ENCODE measurements at regions not wholly inside any gene's neighbourhood (a gene's known extent, or its start where the extent isn't known, plus 50 kb on each side); places are given as distances from the start of the nearest gene placed in this dataset.

- Mint-ChIP-seq H3K27ac (ENCODE audit: unreplicated experiment) (no peak overlapping the region), H3K36me3 (ENCODE audit: low read depth, unreplicated experiment) (no peaks in the 10 kb centered on the region), H3K4me3 (ENCODE audit: unreplicated experiment) (no peak overlapping the region), H3K4me1 (ENCODE audit: unreplicated experiment) (peaks cover 42% of the 10 kb centered on the region), H3K9me3 (ENCODE audit: unreplicated experiment) (no peaks in the 10 kb centered on the region), H3K27me3 (ENCODE audit: unreplicated experiment) (peaks cover 3% of the 10 kb centered on the region)
- TF ChIP-seq, protein P1, sequence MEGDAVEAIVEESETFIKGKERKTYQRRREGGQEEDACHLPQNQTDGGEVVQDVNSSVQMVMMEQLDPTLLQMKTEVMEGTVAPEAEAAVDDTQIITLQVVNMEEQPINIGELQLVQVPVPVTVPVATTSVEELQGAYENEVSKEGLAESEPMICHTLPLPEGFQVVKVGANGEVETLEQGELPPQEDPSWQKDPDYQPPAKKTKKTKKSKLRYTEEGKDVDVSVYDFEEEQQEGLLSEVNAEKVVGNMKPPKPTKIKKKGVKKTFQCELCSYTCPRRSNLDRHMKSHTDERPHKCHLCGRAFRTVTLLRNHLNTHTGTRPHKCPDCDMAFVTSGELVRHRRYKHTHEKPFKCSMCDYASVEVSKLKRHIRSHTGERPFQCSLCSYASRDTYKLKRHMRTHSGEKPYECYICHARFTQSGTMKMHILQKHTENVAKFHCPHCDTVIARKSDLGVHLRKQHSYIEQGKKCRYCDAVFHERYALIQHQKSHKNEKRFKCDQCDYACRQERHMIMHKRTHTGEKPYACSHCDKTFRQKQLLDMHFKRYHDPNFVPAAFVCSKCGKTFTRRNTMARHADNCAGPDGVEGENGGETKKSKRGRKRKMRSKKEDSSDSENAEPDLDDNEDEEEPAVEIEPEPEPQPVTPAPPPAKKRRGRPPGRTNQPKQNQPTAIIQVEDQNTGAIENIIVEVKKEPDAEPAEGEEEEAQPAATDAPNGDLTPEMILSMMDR (IDR thresholded peaks at IDR 0.05; ENCODE audit: unreplicated experiment): no peak
- no peak for DNase-seq (ENCODE audit: low spot score)
These were observed 208.6 kb downstream of the FOXL1 start for GRCh38 chr16:86786994-86787393.

GRCh38 chr16:86787538-86787937 lies 209.2 kb downstream of the FOXL1 start:
- Mint-ChIP-seq H3K4me1 (ENCODE audit: unreplicated experiment) (peaks cover 38% of the 10 kb centered on the region), H3K27ac (ENCODE audit: unreplicated experiment) (no peak overlapping the region), H3K27me3 (ENCODE audit: unreplicated experiment) (peaks cover 6% of the 10 kb centered on the region), H3K4me3 (ENCODE audit: unreplicated experiment) (no peak overlapping the region), H3K36me3 (ENCODE audit: low read depth, unreplicated experiment) (no peaks in the 10 kb centered on the region), H3K9me3 (ENCODE audit: unreplicated experiment) (no peaks in the 10 kb centered on the region)
- TF ChIP-seq, protein P1 (IDR thresholded peaks at IDR 0.05; ENCODE audit: unreplicated experiment): no peak
- no peak for DNase-seq (ENCODE audit: low spot score)

DNA sequence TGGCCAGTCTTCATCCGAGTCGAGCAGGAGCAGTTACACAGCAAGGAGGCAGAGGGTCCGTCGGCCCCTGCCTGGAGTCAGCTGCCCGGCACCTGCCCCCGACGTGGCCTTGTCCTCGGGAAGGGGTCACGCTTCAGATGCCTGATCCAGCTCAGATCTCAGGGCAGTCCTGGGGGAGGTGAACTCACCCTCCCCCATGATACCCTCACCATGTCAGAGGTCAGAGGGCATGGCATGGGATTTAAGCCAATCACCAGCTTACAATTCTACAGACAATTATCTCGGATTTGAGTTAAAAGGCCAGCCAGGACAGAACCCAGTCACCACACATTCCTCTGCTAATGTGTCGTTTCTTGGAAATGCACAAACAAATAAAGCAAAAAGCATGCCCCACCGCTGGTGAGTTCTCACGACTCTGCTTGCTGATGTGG lies 211.3 kb downstream of the FOXL1 start:
- peaks cover 40% of the 10 kb centered on the region for H3K4me1 Mint-ChIP-seq (ENCODE audit: unreplicated experiment)
- peaks cover 4% of the 10 kb centered on the region for H3K27me3 Mint-ChIP-seq (ENCODE audit: unreplicated experiment)
- H3K36me3 Mint-ChIP-seq (ENCODE audit: low read depth, unreplicated experiment): no peaks in the 10 kb centered on the region
- no peaks in the 10 kb centered on the region for H3K9me3 Mint-ChIP-seq (ENCODE audit: unreplicated experiment)
- no peak for DNase-seq (ENCODE audit: low spot score)
- H3K27ac Mint-ChIP-seq (ENCODE audit: unreplicated experiment): no peak overlapping the region
- TF ChIP-seq, protein P1 (IDR thresholded peaks at IDR 0.05; ENCODE audit: unreplicated experiment): no peak
- H3K4me3 Mint-ChIP-seq (ENCODE audit: unreplicated experiment): no peak overlapping the region

DNA sequence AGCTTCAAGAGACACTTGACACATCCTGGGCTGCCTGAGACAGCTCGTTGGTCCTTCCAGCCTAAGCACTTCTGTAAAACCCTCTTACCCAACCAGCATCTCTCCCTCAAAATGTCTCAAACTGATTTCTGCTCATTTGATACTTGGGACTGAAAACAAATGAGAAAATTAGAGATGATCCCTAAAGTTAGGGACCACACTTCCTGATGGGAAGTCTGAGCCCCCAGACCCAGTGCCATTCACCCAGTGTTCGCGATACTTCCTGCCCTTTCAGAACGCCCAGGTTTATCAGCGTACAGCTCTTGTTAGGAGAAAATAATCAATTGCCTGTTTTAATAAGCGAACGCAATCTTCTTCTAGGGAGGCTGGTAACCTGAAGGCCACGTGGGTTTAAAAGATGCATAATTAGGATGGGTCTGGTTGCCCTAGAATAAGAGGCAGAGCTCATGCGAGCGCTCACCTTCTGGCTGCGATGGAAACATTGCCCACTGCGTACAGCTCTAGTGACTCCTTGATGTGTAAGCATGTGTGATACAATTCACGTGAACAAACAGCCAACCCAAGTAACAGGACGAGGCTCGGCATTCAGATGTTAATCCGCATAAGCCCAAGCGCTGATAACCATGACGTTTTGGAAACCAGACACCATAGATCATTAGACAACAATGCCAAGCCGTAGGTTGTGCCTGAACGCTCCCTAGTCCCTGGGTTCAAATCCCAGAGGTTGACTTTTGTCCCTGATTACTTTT lies 213.1 kb downstream of the FOXL1 start:
- Mint-ChIP-seq H3K4me1 (ENCODE audit: unreplicated experiment) (peaks cover 41% of the 10 kb centered on the region), H3K4me3 (ENCODE audit: unreplicated experiment) (no peak overlapping the region), H3K9me3 (ENCODE audit: unreplicated experiment) (no peaks in the 10 kb centered on the region), H3K27me3 (ENCODE audit: unreplicated experiment) (peaks cover 4% of the 10 kb centered on the region), H3K36me3 (ENCODE audit: low read depth, unreplicated experiment) (no peaks in the 10 kb centered on the region), H3K27ac (ENCODE audit: unreplicated experiment) (no peak overlapping the region)
- no peak for DNase-seq (ENCODE audit: low spot score)
- TF ChIP-seq, protein P1 (IDR thresholded peaks at IDR 0.05; ENCODE audit: unreplicated experiment): no peak

DNA sequence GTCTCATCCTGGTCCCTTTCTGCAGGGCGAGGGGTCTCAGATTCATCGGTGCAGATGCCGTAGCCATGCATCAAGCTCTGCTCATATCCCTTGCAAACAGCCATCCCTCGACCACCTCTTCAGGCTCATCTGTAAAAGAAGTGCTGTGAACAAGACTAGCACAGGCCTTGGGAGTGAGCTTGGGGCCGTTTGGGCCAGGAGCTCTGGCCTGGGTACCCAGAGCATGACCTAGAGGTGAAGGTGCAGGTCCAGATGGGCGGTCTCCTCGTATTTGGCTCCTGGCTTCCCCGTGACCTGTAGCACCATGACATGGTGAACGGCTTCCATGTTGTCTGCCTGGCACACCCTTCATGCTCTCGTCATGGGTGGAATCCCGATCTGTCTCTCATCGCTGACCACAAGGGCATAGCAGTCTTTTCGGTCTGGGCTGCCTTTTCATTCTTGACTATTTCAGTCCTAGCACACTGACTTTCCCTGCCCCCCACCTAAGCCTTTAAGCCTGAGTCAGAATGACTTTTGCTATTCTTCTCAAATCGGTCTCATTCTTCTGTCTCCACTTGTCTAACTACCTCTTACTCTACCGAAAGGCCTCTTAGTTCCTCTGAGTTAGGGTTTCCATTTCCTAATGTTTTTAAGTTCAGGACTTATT lies 216.0 kb downstream of the FOXL1 start:
- DNase-seq (ENCODE audit: low spot score): no peak
- H3K4me1 Mint-ChIP-seq (ENCODE audit: unreplicated experiment): peaks cover 35% of the 10 kb centered on the region
- H3K27ac Mint-ChIP-seq (ENCODE audit: unreplicated experiment): no peak overlapping the region
- no peaks in the 10 kb centered on the region for H3K9me3 Mint-ChIP-seq (ENCODE audit: unreplicated experiment)
- H3K27me3 Mint-ChIP-seq (ENCODE audit: unreplicated experiment): peaks cover 4% of the 10 kb centered on the region
- H3K36me3 Mint-ChIP-seq (ENCODE audit: low read depth, unreplicated experiment): no peaks in the 10 kb centered on the region
- TF ChIP-seq, protein P1 (IDR thresholded peaks at IDR 0.05; ENCODE audit: unreplicated experiment): no peak
- no peak overlapping the region for H3K4me3 Mint-ChIP-seq (ENCODE audit: unreplicated experiment)

Measured in endothelial cell (in vitro differentiated cells).